Kidney epithelial cell (primary cell): ENCODE measurements at regions not wholly inside any gene's neighbourhood (a gene's known extent, or its start where the extent isn't known, plus 50 kb on each side); places are given as distances from the start of the nearest gene placed in this dataset.

Source experiments
- DNase-seq: peaks from one replicate; pipeline ENCODE4 v3.0.0-alpha.2; 2010; ENCODE audit warnings: low read depth
- H3K27me3 ChIP-seq: 2 replicates; pipeline ENCODE4 v1.6.0; 2011; ENCODE audit warnings: low read length; ENCODE audit not compliant: control insufficient read depth, insufficient read depth
- H3K36me3 ChIP-seq: 2 replicates; pipeline ENCODE4 v1.5.1; 2011; ENCODE audit warnings: low read length; ENCODE audit not compliant: control insufficient read depth, insufficient read depth
- H3K4me3 ChIP-seq: 2 replicates; pipeline ENCODE4 v1.5.1; 2011; ENCODE audit warnings: low read depth, mild to moderate bottlenecking, control low read depth, low read length
- TF ChIP-seq, protein P1 (sequence below): IDR thresholded peaks from 2 replicates; pipeline ENCODE4 v1.5.1; 2011; ENCODE audit warnings: mild to moderate bottlenecking, moderate library complexity, low read length, control low read depth, inconsistent platforms; ENCODE audit not compliant: insufficient read depth, poor library complexity, severe bottlenecking

DNA sequence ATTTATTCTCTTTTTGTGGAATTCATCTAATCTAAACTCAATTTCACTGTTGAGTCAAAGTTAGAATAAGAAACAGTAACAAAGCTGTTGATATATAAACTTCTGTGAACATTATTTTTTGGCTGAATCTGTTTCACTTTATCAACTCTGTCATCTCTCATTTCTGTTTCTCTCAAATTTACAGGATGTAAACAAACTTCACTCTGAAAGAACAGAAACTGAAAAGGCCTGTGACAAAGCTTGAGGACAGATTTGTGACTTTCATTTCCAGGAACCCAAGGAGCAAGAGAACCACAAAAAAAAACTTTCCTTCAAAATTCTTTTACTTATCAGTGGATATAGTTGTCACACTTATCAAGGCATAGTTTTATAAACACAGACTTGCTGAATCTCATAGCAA is 447.9 kb upstream of the OPRM1 start:
- Histone ChIP-seq H3K4me3 (no peak overlapping the region), H3K27me3 (no peaks in the 10 kb centered on the region), H3K36me3 (no peaks in the 10 kb centered on the region)
- DNase-seq: no peak
- TF ChIP-seq, protein P1, sequence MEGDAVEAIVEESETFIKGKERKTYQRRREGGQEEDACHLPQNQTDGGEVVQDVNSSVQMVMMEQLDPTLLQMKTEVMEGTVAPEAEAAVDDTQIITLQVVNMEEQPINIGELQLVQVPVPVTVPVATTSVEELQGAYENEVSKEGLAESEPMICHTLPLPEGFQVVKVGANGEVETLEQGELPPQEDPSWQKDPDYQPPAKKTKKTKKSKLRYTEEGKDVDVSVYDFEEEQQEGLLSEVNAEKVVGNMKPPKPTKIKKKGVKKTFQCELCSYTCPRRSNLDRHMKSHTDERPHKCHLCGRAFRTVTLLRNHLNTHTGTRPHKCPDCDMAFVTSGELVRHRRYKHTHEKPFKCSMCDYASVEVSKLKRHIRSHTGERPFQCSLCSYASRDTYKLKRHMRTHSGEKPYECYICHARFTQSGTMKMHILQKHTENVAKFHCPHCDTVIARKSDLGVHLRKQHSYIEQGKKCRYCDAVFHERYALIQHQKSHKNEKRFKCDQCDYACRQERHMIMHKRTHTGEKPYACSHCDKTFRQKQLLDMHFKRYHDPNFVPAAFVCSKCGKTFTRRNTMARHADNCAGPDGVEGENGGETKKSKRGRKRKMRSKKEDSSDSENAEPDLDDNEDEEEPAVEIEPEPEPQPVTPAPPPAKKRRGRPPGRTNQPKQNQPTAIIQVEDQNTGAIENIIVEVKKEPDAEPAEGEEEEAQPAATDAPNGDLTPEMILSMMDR: no peak

DNA sequence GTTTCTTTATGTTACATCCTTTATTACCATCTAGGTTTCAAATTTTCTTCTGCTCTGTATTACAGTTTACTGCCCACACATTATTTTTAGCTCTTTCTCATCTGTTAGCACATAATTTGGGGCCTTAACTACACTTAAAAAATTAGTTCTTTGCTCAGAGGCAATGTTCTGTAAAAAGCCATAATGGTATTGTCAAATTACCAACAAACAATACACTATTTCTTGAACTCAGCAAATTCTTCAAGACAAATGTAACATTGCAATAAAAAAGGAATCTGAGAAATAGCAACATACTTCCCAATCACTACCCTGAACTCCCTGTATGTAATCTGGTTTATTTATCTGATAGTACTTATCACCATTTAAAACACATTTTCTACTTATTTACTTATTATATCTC is 448.6 kb upstream of the OPRM1 start:
- no peaks in the 10 kb centered on the region for H3K27me3 ChIP-seq
- DNase-seq: no peak
- no peaks in the 10 kb centered on the region for H3K36me3 ChIP-seq
- no peak overlapping the region for H3K4me3 ChIP-seq
- TF ChIP-seq, protein P1: no peak

DNA sequence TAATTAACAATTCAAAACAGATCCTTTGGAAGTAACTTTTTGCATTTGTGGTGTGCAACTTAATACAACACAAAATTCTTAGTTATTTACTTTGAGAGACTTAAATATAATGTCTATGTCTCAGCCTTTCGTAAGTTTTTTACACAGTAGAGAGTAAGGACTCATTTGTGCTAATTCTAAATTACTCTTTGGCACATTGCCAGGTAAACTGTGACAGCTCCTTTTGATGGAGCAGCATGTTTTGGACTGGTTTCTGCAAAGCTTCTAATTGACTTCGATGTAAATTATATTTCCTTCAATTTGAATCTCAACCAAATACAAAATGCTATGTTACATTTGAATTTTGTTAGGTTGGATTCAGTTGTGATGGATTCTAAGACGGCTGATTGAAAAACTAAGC is 450.7 kb upstream of the OPRM1 start:
- H3K36me3 ChIP-seq: no peaks in the 10 kb centered on the region
- H3K27me3 ChIP-seq: no peaks in the 10 kb centered on the region
- DNase-seq: no peak
- TF ChIP-seq, protein P1: no peak
- H3K4me3 ChIP-seq: no peak overlapping the region

DNA sequence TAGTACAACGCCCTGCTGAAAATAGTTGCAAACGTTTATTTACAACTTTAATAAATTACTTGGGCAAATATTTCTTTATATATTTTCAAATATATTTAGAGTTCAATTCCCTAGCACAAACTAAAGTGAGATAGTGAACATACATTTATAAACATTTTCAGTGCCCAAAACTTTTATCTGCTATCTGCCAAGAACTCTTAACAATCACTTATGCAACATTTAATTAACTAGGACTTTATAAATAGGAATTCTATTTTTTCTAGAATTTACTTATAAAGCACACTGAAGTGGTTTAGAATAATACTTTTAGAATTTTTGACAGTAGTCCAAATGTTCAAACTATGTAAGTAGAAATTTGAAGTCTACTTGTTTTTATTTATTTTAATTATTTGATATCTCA is 452.6 kb upstream of the RGS17 start:
- Histone ChIP-seq H3K4me3 (no peak overlapping the region), H3K36me3 (no peaks in the 10 kb centered on the region), H3K27me3 (no peaks in the 10 kb centered on the region)
- TF ChIP-seq, protein P1: no peak
- no peak for DNase-seq

DNA sequence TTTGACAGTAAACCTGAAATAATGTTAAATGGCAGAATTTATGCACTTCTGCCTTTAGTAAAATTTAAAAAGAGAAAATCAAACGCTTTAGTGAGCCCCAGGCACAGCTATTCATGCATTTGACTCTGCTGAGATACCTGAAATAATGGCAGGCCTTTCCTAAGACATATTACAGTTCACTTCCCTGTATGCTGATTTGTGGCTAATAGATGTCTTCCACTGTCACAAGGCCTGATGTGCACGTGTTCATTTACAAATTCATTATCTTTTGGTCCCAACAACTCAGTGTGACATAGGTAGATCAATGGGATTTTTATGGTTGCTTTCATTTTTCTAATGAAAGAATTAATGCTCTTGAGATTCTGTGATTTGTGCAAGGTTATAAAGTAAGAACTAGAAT is 449.7 kb upstream of the RGS17 start:
- Histone ChIP-seq H3K36me3 (no peaks in the 10 kb centered on the region), H3K27me3 (no peaks in the 10 kb centered on the region), H3K4me3 (no peak overlapping the region)
- DNase-seq: no peak
- TF ChIP-seq, protein P1: no peak

DNA sequence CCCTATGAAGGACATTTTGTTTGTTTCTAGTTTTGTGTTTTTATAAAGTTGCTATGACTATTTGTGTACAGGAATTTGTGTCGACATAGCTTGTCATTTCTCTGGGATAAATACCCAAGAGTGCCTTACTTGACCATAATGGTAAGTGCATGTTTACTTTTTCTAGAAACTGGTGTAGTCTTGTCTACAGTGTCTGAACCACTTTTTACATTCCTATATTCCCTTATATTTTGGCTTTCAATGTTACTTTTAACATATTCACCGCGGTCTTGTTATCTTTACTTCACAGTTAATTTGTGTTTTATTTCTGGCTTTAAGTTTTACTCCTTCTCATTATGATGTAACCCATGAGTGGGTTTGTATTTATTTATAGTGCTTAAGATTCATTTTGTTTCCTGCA is 444.4 kb upstream of the RGS17 start:
- no peaks in the 10 kb centered on the region for H3K36me3 ChIP-seq
- no peaks in the 10 kb centered on the region for H3K27me3 ChIP-seq
- no peak for DNase-seq
- H3K4me3 ChIP-seq: no peak overlapping the region
- TF ChIP-seq, protein P1: no peak
